PC-9 (cell line): ENCODE measurements at regions not wholly inside any gene's neighbourhood (a gene's known extent, or its start where the extent isn't known, plus 50 kb on each side); places are given as distances from the start of the nearest gene placed in this dataset.

Experiments used
- BruUV-seq: library from RNA; stranded (reverse); fragments of 400-500 nt; replicated peaks from 2 replicates; lab custom pipeline; 2021; lab: Mats Ljungman, UMichigan
- CTCF ChIA-PET: fragments of 300-600 bp; sonication (Branson Sonifier 250); formaldehyde crosslinking; loops from one replicate; lab custom pipeline; 2022; ENCODE audit warnings: antibody characterized with exemption; lab: Charles Lee
- POLR2A ChIA-PET: fragments of 300-600 bp; sonication (Branson Sonifier 250); formaldehyde crosslinking; loops from one replicate; lab custom pipeline; 2022; ENCODE audit warnings: antibody characterized with exemption; ENCODE audit not compliant: unreplicated experiment; lab: Charles Lee
- DNase-seq, 2 experiments: peaks; one replicate each; pipeline versions ENCODE4 v3.0.0 to v3.0.0-alpha.2; 2015 to 2022; ENCODE audit warnings: mixed read lengths in 1 of 2
- H2AFZ ChIP-seq: fragments of 200-600 bp; sonication (generic); 2 replicates; pipeline ENCODE4 v1.8.1; 2017; ENCODE audit warnings: antibody characterized with exemption
- H3F3A ChIP-seq: fragments of 200-600 bp; sonication (generic); 2 replicates; pipeline ENCODE4 v1.8.1; 2017; ENCODE audit warnings: antibody characterized with exemption, mild to moderate bottlenecking, low read depth; ENCODE audit not compliant: insufficient read depth
- H3K27ac ChIP-seq: fragments of 200-600 bp; sonication (generic); 2 replicates; pipeline ENCODE4 v1.6.1; 2016; ENCODE audit warnings: mixed run types
- H3K27me3 ChIP-seq: fragments of 200-600 bp; sonication (generic); 2 replicates; pipeline ENCODE4 v1.6.1; 2016; ENCODE audit warnings: low read depth, mixed run types; ENCODE audit not compliant: insufficient read depth
- H3K36me3 ChIP-seq: fragments of 200-600 bp; sonication (generic); 2 replicates; pipeline ENCODE4 v1.6.1; 2016; ENCODE audit warnings: low read depth, mixed run types
- H3K4me1 ChIP-seq: fragments of 200-600 bp; sonication (generic); replicated peaks from 2 replicates; pipeline ENCODE4 v1.6.1; 2016; ENCODE audit warnings: mixed run types; ENCODE audit not compliant: insufficient read depth
- H3K4me2 ChIP-seq: fragments of 200-600 bp; sonication (generic); 2 replicates; pipeline ENCODE4 v1.6.1; 2017; ENCODE audit warnings: mixed run types
- H3K4me3 ChIP-seq: fragments of 200-600 bp; sonication (generic); 2 replicates; pipeline ENCODE4 v1.6.1; 2016; ENCODE audit warnings: mixed run types
- H3K79me2 ChIP-seq: fragments of 200-600 bp; sonication (generic); 2 replicates; pipeline ENCODE4 v1.6.1; 2017; ENCODE audit warnings: low read depth, mixed run types
- H3K9me2 ChIP-seq: fragments of 200-600 bp; sonication (generic); 2 replicates; pipeline ENCODE4 v1.8.1; 2017; ENCODE audit warnings: mild to moderate bottlenecking; ENCODE audit not compliant: insufficient read depth
- H3K9me3 ChIP-seq: fragments of 200-600 bp; sonication (generic); 2 replicates; pipeline ENCODE4 v1.8.1; 2016; ENCODE audit warnings: low read depth; ENCODE audit not compliant: insufficient read depth
- H4K20me1 ChIP-seq: fragments of 200-600 bp; sonication (generic); 2 replicates; pipeline ENCODE4 v1.8.1; 2017; ENCODE audit not compliant: insufficient read depth
- CTCF ChIP-seq: fragments of 200-600 bp; sonication (generic); conservative IDR thresholded peaks from 2 replicates; pipeline ENCODE4 v1.6.1; 2017; ENCODE audit warnings: mixed run types, antibody characterized with exemption, mild to moderate bottlenecking, moderate library complexity
- EZH2 ChIP-seq: fragments of 200-600 bp; sonication (generic); IDR thresholded peaks from 2 replicates; pipeline ENCODE4 v1.8.0; 2017; ENCODE audit warnings: antibody characterized with exemption, low read depth
- intact Hi-C: fragments of 100-400 bp; cut with micrococcal nuclease; formaldehyde crosslinking; loops from one replicate; pipeline ENCODE4 v1.10.0; 2022; ENCODE audit not compliant: unreplicated experiment

GRCh38 chr11:25537393-25537792 lies 794.5 kb upstream of the ANO3 start:
- no peak for DNase-seq
- Histone ChIP-seq H3K27ac (no peak overlapping the region), H3K9me3 (no peaks in the 10 kb centered on the region), H2AFZ (no peak overlapping the region), H3K9me2 (no peaks in the 10 kb centered on the region), H3K79me2 (no peaks in the 10 kb centered on the region), H3K36me3 (no peaks in the 10 kb centered on the region), H3K4me3 (no peak overlapping the region), H3K27me3 (no peaks in the 10 kb centered on the region), H3F3A (no peaks in the 10 kb centered on the region), H3K4me2 (no peak overlapping the region), H4K20me1 (no peaks in the 10 kb centered on the region), H3K4me1 (no peaks in the 10 kb centered on the region)
- no TSS peak for BruUV-seq
- TF ChIP-seq EZH2: no peak
- TF ChIP-seq CTCF: no peak
- ChIA-PET CTCF (no interaction called here), POLR2A (no interaction called here)
- intact Hi-C loops: no loop called here

GRCh38 chr11:25547292-25547691 lies 784.6 kb upstream of the ANO3 start:
- ChIA-PET POLR2A (no interaction called here), CTCF (no interaction called here)
- H3K79me2 ChIP-seq: no peaks in the 10 kb centered on the region
- no peak overlapping the region for H3K27ac ChIP-seq
- no TSS peak for BruUV-seq
- DNase-seq: no peak
- H2AFZ ChIP-seq: no peak overlapping the region
- TF ChIP-seq EZH2 (no peak), CTCF (no peak)
- no peaks in the 10 kb centered on the region for H3F3A ChIP-seq
- H3K4me1 ChIP-seq: no peaks in the 10 kb centered on the region
- H3K36me3 ChIP-seq: no peaks in the 10 kb centered on the region
- no peaks in the 10 kb centered on the region for H3K27me3 ChIP-seq
- no peak overlapping the region for H3K4me2 ChIP-seq
- H4K20me1 ChIP-seq: 0 out of 2 replicates have a peak, but pooled peaks cover 6% of the 10 kb centered on the region
- intact Hi-C loops: no loop called here
- no peaks in the 10 kb centered on the region for H3K9me3 ChIP-seq
- H3K9me2 ChIP-seq: no peaks in the 10 kb centered on the region
- no peak overlapping the region for H3K4me3 ChIP-seq

- Histone ChIP-seq H3K4me3 (no peak overlapping the region), H3K4me2 (no peak overlapping the region), H3K27ac (no peak overlapping the region), H2AFZ (no peak overlapping the region), H4K20me1 (no peaks in the 10 kb centered on the region), H3F3A (no peaks in the 10 kb centered on the region), H3K9me3 (no peaks in the 10 kb centered on the region), H3K36me3 (no peaks in the 10 kb centered on the region), H3K9me2 (no peaks in the 10 kb centered on the region), H3K79me2 (no peaks in the 10 kb centered on the region), H3K4me1 (no peaks in the 10 kb centered on the region), H3K27me3 (no peaks in the 10 kb centered on the region)
- no TSS peak for BruUV-seq
- TF ChIP-seq CTCF (no peak), EZH2 (no peak)
- DNase-seq: no peak
- ChIA-PET POLR2A (no interaction called here), CTCF (no interaction called here)
- intact Hi-C loops: no loop called here
Measured at GRCh38 chr11:25562417-25562816, 769.5 kb upstream of the ANO3 start.
